GM19239 (cell line): ENCODE measurements at regions not wholly inside any gene's neighbourhood (a gene's known extent, or its start where the extent isn't known, plus 50 kb on each side); places are given as distances from the start of the nearest gene placed in this dataset.

Experiments used
- DNase-seq: peaks from one replicate; pipeline ENCODE4 v3.0.0; 2011; ENCODE audit warnings: low spot score; ENCODE audit not compliant: insufficient read length
- FAIRE-seq: peaks from 2 replicates; lab custom pipeline; 2011; peaks lifted over from hg19 to GRCh38; lab: Jason Lieb, UNC

DNA sequence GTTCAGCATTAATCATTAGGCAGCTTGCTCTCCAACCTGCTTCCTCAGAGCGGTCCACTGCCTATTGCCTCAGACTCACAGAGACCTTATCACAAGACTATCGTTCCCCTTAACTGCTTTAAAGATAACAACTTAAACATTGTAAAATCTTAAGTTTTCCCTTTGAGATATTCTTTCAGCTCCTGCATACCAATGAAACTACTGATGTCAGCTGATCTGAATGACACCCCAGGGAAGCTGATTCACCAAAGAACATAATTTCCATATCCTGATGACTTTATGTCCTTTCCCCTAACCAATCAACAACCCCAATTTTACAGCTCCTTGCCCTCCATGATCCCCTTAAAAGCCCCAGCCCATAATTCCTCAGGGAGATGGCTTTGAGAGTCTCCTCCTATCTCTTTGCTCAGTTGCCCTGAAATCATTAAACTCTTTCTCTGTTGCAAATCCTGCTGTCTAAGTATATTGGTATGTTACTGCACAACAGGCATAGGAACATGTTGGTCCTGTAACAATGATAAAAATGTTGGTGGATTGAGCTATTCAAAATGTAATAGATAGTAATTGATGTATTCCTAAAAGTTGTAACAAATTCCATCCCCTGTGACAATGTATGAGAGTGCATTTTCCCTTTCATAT, 621.4 kb upstream of the RGS18 start:
- FAIRE-seq: no peak
- DNase-seq: no peak

DNA sequence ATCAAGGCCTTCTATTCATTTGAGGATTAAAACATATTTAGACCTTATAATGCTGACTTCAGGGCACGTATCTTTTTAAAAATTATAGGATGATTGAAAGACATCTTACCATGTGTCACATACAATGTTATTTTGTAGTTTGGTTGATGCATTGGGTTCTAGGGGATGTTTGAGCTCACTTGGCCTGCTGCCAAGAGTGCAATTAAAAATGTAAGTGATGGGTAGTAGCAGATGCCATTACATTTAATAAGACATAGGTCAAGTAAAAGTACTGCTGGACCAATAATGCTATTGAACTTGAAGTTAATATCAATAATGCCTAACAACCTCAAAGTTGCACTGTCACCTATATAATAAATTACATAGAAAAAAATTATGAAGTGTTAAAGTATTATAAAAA, 616.5 kb upstream of the RGS18 start:
- FAIRE-seq (no peak), DNase-seq (no peak)

DNA sequence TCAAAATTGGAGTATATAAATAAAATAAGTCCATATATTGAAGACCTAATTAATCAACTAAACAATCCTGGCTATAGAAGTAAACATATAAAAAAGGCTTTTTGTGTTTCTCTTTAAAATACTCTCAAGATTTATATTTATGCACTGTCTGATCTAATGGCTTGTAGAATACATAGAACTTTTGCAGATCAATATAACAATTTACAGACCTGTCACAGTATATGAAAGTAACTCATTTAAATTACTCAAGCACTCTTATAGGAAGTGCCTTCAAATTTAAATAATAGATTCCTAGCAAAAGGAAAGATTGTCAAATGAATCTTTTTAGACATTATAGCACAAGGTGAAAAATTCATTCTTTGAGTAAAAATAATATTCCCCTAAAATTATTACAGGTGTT, 615.8 kb upstream of the RGS18 start:
- DNase-seq (no peak), FAIRE-seq (no peak)

DNA sequence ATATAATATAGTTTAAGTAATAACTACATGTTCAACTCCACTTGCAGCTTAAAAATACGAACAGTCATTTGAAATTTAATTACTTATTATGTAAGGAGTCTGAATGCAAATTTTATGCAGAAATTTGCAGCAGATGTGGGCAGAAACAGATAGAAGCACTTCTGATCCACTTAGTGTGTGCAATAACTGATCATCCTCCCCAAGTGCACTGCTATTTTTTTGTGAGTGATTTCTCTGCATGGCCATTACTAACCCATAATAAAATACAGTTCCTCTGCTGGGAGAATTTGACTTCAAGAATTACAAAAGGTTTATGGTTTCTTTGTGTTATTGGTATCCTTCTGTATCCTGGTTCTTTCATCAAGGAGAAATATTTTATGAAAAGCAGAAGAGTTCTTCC, 611.5 kb upstream of the RGS18 start:
- no peak for DNase-seq
- no peak for FAIRE-seq

DNA sequence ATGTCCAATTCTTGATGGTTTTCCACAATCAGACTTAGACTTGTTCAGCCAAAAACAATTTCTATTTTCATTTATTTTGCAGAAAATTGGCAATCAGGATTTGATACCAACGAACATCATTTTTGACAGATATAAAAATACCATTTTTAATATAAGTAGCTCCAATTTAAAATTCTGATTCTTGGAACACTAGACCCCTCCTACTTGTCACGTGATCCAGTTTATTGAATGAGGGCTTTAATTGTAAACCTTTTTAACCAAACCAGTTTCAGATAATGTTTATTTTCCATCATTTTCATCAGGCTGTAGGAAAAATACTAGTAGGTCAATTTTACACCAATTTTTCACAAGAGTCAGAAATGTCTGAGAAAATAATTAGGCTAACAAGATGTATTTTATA, 607.2 kb upstream of the RGS18 start:
- no peak for DNase-seq
- FAIRE-seq: no peak

DNA sequence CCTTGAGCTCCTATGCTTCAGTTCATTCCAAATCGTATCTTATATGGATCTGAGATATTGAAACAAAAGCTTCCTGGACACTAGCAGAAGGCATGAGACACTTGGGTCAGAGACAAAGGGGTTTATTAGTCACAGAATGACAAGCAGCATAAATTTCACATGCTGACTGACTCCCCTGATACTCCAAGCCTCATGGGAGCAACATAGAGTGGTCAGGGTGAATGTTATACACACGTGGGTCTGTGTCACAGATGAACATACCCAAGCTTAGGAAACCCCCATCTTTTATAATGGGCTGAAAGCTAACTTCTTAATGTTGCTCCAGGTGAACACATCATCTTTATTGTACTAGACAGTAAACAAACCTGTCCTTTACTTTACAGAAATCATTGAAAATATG, 599.9 kb upstream of the RGS18 start:
- FAIRE-seq (no peak), DNase-seq (no peak)

DNA sequence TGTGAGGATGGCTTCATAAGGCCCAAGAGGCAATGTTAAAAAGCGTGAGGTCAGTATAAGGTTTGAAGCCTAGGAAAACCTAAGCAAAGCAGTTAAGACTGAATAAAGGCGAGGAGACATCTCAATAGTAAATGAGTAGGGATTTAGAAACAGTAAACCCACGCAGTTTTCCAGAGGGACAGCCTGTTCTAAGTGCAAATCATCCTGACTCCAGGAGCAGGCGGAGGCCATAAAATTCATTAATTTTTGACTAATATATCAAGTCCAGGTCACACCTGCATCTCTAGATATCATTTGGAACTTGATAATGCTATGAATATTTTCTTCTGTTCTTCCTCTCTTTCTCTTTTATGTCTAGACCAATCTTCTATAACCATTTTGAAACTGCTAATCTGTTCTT, 597.0 kb upstream of the RGS18 start:
- FAIRE-seq (no peak), DNase-seq (no peak)

DNA sequence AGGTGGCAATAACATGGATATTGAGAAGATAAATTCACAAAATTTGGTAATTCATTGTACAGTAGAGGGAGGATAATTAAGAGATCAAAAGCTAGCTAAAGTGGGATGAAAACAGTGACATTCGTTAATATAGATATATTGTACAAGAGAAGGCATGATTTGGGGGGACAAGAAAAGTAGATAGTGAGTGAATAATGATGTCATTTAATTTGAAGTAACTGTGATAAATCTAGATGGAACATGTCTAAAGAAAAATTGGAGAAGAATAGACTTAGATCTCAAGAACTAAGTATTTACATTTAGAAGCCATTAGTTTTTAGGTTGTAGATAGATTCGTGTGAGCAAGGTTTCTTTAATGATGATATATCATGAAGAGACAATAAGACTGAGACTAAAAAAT, 594.0 kb upstream of the RGS18 start:
- no peak for FAIRE-seq
- no peak for DNase-seq

DNA sequence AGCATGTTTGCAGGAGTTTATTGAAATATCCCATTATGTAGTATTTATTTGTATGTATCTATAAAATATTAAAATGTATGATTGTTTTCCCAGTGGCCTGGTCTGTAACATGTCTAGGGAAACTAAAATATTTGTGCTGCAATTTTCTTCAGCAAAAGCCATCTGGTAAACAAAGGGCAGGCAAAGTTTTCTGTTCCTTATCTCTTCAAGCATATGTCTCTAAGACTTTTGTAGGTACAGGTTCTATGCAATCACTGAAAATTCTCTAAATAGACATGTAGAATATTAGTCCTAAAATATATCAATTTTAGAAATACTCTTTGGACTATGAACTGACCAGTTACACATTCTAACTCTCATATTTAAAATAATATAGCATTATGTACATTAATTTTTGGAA, 585.8 kb upstream of the RGS18 start:
- FAIRE-seq (no peak), DNase-seq (no peak)

DNA sequence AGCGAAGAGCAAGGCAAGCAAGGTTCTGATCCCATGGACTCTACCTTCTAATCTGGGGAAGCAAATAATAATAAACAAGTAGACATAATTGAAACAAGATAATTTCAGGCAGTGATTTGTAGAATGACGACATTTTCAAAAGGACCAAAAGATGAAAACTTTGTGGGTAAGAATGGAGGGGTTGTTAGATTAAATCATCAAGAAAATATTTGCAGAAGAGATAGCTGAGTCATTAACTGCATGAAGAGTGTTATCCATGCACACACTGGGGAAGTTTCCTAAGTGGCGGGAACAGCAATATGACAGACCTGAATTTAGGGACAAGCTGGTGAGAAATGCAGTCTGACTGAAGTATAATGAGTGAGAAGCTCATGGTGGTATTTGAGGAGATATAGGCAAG, 583.1 kb upstream of the RGS18 start:
- no peak for FAIRE-seq
- DNase-seq: no peak

DNA sequence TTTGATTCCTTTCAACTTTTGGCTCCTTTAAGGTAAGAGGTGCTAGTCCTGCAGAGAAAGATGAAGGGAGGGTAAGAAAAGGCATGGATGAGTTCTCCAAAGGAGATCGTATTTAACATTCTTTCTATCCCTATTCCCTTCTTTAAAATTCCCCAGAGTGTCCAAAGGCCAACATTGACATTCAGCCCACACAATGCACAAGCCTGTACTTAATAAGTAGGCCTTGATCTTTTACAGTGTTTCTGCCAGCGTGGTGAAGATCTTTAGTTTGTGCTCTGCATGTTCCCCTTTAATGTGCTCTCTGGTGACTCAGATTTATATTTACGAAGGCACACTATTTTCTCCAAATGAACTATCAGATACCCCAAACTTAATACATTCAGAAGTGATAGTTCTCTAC, 582.5 kb upstream of the RGS18 start:
- no peak for FAIRE-seq
- no peak for DNase-seq

DNA sequence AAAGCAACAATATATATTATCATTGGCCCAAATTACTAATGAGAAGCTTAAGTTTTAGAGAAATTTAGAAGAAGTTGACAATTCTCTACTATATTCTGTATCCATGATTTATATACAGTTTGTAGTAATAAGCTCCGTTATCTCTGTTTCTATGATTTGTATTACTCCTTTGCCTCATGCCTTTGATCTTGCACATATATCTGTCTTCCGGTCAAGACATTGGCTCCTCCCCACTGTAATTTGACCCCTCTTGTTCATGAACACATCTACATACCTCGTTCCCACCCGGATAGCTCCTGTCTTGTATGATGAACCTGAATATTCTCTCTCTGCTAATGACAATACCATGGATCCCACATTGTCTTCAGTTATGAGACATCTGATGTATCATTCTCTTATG, 581.0 kb upstream of the RGS18 start:
- no peak for FAIRE-seq
- DNase-seq: no peak

DNA sequence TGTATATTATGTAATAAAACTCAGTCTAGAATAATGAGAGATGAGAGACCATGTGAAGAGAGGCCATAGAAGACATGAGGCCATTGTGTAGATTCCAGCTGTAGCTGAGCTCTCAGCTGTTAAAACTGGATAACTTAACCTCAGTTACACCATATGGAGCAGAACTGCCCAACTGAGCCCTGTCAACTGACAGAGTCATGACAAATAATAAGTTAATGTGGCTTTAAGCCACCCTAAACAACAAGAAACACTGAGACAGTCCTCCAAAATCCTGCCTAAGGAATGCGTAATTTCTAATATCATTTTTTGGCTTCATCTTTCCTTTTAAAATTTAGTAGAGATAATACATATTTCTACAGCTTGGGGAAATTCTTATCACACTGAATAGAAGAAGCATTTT, 580.0 kb upstream of the RGS18 start:
- no peak for FAIRE-seq
- DNase-seq: no peak

DNA sequence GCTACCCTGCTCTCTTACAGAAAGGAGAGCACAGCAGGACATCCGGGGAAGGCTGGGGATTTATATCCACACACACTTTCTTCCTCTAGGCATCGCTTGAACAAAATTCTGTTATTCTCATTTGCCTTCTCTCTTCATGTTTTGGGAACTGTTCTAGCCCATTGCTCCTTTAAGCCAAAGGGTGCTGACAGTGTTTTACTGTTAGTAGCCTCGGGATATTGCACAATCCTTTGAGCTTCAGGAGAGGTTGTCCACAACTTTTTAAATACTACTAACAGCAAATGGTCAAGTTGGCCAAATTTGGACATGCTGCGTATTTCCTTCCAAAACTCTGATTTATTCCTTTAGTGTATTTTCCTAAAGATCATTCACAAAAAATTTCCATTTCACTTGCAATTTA, 579.2 kb upstream of the RGS18 start:
- no peak for FAIRE-seq
- DNase-seq: no peak

DNA sequence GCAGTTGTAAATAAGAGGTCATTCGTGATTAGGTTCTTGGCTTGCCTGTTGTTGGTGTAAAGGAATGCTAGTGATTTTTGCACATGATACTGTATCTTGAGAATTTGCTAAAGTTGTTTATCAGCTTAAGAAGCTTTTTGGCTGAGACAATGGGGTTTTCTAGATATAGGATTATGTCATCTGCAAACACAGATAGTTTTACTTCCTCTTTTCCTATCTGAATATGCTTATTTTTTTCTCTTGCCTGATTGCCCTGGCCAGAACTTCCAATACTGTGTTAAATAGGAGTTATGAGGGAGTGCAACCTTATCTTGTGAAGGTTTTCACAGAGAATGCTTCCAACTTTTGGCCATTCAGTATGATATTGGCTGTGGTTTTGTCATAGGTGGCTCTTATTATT, 576.1 kb upstream of the RGS18 start:
- DNase-seq (no peak), FAIRE-seq (no peak)

DNA sequence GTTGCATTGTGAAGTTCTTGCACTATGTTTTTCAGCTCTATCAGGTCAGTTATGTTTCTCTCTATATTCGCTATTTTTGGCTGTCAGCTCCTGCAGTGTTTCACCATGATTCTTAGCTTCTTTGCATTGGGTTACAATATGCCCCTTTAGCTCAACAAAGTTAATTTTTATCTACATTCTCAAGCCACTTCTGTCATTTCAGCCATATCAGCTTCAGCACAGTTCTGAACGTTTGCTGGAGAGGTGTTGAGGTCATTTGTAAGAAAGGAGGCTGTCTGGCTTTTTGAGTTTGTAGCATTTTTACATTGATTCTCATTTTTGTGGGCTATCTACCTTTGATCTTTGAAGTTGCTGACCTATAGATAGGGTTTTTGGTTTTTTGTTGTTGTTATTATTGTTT, 573.2 kb upstream of the RGS18 start:
- no peak for DNase-seq
- FAIRE-seq: no peak

DNA sequence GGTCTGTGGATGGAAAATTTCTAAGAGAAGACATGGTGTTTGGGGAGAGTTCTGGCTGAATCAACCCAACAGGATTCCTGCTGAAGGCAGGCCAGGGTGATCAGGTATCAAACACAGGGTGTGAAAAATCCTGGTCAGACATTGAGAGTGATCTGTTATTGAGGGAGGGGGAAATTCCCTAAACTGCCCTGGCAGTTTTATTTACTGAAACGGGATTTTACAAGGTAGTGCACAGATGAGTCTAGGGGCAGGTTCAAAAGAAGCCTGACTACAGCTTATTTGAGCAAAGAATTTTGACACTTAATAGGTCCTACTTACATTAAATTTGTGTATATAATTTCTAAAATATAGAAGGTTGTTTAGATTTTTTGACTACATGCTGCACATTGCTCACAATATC, 569.4 kb upstream of the RGS18 start:
- FAIRE-seq (no peak), DNase-seq (no peak)

DNA sequence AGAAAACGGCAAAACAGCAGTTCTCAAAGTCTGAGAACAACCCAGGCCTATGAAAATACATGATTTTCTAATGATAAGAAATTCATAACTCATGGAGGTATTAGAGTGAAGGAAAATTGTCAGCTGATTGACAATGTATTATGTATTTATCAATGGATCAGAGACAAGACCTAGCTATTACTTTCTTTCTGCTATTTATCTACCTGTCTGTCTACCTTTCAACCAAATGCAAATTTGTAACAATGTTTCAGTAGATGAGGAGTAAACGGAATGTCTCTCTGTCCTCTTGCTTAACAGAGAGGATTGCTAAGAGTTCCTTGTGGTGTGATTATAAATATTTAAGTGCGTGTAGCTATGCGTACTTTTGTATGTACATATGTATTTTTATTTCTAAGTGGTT, 568.7 kb upstream of the RGS18 start:
- no peak for FAIRE-seq
- no peak for DNase-seq

DNA sequence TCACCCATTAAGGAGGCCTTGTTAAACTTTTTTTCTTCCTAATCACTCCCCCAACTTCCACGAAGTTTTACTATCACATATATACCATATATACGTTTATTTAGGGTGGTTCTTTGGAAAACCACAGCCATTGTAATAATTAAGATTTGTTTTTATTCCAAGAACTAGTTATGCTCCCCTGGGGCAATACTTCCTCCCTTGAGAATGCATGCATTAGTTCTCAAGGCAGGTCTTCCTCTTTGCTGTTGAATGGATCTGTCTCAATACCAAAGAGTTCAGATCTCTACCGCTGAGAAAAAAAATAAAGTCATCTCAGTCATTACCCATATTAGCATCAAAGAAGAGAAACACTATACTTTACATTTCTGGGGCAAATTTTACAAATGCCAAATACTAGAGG, 567.7 kb upstream of the RGS18 start:
- DNase-seq (no peak), FAIRE-seq (no peak)

DNA sequence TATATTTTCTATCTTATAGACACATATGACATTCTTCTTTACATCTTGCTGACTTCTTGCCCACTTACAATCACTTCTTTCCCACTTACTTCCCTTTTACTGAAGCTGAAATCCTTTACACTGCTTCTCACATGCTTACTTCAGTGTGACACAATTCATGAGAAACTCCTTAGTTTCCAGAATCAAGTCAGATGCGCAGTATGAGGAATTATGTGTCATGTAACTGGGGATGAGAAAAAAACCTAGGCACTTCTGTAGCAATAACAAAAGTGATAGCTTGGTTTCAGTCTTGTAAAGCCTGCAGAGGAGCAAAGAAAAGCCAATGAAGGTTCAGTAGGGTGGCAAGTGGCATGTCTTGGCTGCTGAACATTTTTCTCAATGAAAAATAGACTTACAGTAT, 566.2 kb upstream of the RGS18 start:
- DNase-seq (no peak), FAIRE-seq (no peak)

DNA sequence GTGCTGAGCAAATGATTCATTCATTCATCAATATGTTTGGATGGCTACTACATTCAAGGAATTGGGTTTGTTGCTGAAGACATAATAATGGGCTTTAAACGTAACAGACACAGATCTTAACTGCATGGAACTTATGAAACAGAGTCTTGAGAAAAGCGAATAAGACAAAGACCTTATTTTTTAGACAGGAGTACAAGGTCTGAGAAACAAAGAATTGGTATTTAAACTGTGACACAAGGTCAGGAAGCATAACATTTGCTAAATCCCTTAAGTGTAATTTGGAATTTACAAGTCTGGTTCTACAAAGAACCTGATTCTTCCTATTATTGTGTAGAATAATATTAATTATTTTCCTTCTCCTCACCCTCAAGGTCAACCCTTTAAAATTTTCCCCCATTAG, 565.4 kb upstream of the RGS18 start:
- DNase-seq: no peak
- no peak for FAIRE-seq

DNA sequence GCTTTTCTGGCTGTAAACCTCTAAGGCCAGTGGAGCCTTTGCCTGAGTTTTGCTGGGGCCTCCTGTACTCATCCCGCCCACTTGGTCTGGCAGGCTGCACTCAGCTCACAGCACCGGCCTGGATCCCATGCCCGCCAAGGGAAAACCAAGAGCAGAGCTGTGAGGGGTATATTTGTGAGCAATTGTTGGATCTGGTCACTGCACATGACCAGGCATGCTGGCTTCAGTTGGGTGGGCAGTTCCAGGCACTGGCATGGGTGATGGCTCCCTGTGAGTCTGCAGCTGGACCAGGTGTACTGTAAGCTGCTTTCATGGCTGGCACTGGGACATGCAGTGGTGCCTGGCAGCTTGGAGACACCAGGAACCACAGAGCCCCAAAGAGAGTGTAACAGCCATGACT, 563.1 kb upstream of the RGS18 start:
- DNase-seq (no peak), FAIRE-seq (no peak)

DNA sequence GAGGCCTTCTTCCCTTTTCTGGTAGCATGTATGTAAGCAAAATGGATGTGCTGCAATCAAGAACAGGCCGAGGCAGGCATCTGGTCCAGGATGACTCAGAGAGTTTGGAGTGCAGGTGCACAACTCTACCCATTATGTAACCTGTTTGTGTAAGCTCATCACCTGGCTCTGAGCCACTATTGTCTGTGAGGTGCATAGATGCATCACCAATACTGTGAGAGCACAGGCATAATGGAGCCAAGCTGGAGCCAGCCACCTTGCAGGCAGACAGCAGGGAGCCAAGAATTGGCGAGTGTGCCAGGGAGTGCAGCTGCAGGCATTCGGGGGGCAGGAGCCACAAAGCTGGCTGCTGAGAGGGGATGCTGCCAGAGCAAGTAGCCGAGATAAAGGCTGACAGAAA, 549.9 kb upstream of the RGS18 start:
- DNase-seq (no peak), FAIRE-seq (no peak)
